Mesodermal cell (in vitro differentiated cells): ENCODE measurements at regions not wholly inside any gene's neighbourhood (a gene's known extent, or its start where the extent isn't known, plus 50 kb on each side); places are given as distances from the start of the nearest gene placed in this dataset.

Experiments used
- H3K27ac ChIP-seq: 2 replicates; pipeline ENCODE4 v1.7.0; 2013; ENCODE audit warnings: mild to moderate bottlenecking, low read depth, low read length, moderate library complexity; ENCODE audit not compliant: severe bottlenecking
- H3K36me3 ChIP-seq: 2 replicates; pipeline ENCODE4 v1.7.1; 2013; ENCODE audit warnings: mild to moderate bottlenecking, low read length, moderate library complexity; ENCODE audit not compliant: control insufficient read depth, insufficient read depth
- H3K4me1 ChIP-seq: one replicate; pipeline ENCODE4 v1.7.1; 2013; ENCODE audit warnings: mild to moderate bottlenecking, low read length; ENCODE audit not compliant: insufficient read depth, control insufficient read depth, poor library complexity, severe bottlenecking
- H3K4me3 ChIP-seq: 2 replicates; pipeline ENCODE4 v1.7.0; 2013; ENCODE audit warnings: low read length, control low read depth, mild to moderate bottlenecking; ENCODE audit not compliant: insufficient read depth, poor library complexity, severe bottlenecking; ENCODE audit errors: extremely low read depth
- H3K9me3 ChIP-seq: 2 replicates; pipeline ENCODE4 v1.7.1; 2013; ENCODE audit warnings: mild to moderate bottlenecking, low read length, moderate library complexity; ENCODE audit not compliant: control insufficient read depth
- WGBS, 2 experiments: methylation state at CpG; one replicate each; pipeline ENCODE4 v1.1.5; 2013; ENCODE audit warnings: missing lambda C conversion rate in 2 of 2; ENCODE audit not compliant: insufficient coverage in 2 of 2; 5-methylcytosine and 5-hydroxymethylcytosine counted together

DNA sequence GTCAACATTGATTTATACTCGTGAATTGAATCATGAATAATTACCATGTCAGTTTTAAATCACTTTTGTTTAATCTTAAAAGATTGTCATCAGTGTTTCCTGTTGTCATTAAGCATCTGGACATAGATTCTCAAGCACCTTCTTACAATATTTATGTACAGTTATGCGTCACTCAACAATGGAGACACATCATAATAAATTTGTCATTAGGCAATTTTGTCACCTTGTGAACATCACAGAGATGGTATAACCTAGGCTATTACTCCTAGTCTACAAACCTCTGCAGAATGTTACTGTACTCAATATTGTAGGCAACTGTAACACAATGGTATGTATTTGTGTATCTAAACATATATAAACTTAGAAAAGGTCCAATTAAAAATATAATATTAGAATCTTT is 2130.9 kb upstream of the PCDH20 start:
- Histone ChIP-seq H3K4me1 (peaks cover 5% of the 10 kb centered on the region), H3K27ac (no peak overlapping the region), H3K4me3 (no peak overlapping the region), H3K9me3 (no peaks in the 10 kb centered on the region), H3K36me3 (no peaks in the 10 kb centered on the region)
- WGBS, 2 experiments: 100% methylated on average over 1 of the region's 2 CpGs; no CpG with 5 or more reads in 1 of the 2 experiments

DNA sequence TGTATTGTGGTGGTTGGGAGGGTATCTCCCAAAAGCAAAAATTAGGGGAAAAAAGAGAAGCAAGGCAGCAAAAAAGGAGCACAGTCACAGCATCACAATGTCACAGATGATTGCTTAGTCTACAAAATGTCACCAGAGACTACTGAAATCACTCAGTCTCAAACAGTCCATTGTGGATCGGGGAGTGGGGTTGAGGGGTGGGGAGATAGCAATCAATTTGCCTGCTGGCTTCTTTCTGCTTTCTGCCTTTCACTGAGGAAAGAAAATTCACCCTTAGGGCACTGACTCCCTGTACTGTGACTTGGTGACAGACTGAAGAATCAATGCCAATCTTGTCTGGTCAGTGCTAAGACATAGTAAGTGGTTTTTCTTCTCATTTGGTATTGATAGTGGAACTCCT is 2127.1 kb upstream of the PCDH20 start:
- no CpG with 5 or more reads among the region's 1 CpG for WGBS, 2 experiments
- H3K9me3 ChIP-seq: no peaks in the 10 kb centered on the region
- no peaks in the 10 kb centered on the region for H3K36me3 ChIP-seq
- no peak overlapping the region for H3K4me3 ChIP-seq
- H3K27ac ChIP-seq: no peak overlapping the region
- peaks cover 5% of the 10 kb centered on the region for H3K4me1 ChIP-seq

- Histone ChIP-seq H3K9me3 (no peaks in the 10 kb centered on the region), H3K4me1 (peaks cover 5% of the 10 kb centered on the region), H3K4me3 (no peak overlapping the region), H3K36me3 (no peaks in the 10 kb centered on the region), H3K27ac (no peak overlapping the region)
- 27 to 36% methylated on average over 4 to 5 of the region's 6 CpGs for WGBS, 2 experiments
Measured at GRCh38 chr13:63541336-63541735, 2125.7 kb upstream of the PCDH20 start.

- Histone ChIP-seq H3K4me1 (no peaks in the 10 kb centered on the region), H3K4me3 (no peak overlapping the region), H3K9me3 (no peaks in the 10 kb centered on the region), H3K36me3 (no peaks in the 10 kb centered on the region), H3K27ac (no peak overlapping the region)
- WGBS, 2 experiments: no CpG with 5 or more reads among the region's 1 CpG
Measured at GRCh38 chr13:63540061-63540460, 2124.4 kb upstream of the PCDH20 start.

GRCh38 chr13:63517371-63517770 is 2101.7 kb upstream of the PCDH20 start:
- 97 to 99% methylated on average over 4 to 6 of the region's 9 CpGs for WGBS, 2 experiments
- H3K4me1 ChIP-seq: no peaks in the 10 kb centered on the region
- no peak overlapping the region for H3K4me3 ChIP-seq
- H3K9me3 ChIP-seq: no peaks in the 10 kb centered on the region
- H3K27ac ChIP-seq: no peak overlapping the region
- H3K36me3 ChIP-seq: no peaks in the 10 kb centered on the region

DNA sequence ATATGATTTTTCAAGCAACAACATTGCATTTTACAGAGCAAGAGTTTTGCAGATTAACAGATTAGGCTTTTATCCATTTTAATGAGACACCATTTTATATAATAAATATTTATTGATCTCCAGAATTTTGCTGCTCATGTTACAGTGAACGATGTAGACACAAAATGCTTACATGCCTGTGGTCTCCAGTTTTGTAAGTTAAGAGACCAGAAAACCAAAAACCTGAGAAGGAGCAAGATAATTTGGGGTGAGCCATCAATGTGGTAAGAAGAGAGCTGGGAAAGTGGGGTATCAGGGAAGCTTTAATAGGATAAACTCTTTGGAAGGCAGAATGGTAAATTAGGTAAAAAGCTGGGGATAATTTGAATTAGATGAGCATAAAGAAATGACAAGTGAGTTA is 2100.5 kb upstream of the PCDH20 start:
- Histone ChIP-seq H3K4me3 (no peak overlapping the region), H3K9me3 (no peaks in the 10 kb centered on the region), H3K27ac (no peak overlapping the region), H3K36me3 (no peaks in the 10 kb centered on the region), H3K4me1 (no peaks in the 10 kb centered on the region)
- WGBS, 2 experiments: 83 to 100% methylated on average over 1 of the region's 1 CpG

DNA sequence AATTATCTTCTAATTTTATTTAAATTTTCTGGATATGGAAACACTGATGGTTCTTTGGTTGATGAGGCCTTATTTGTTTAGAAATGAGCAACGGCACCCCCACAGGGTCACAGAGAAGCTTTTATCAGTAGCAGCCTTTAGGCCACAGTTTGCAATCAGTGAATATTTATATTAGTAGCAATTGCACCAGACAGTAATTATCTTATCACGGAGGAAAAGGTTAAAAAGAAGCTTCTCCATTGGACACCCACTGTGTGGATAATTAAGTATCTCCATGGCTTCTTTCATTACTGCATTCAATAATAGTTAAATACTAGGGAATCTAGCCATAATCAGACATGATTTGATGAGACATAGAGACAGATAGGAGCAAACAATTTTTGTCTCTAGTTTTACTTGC is 2099.2 kb upstream of the PCDH20 start:
- Histone ChIP-seq H3K36me3 (no peaks in the 10 kb centered on the region), H3K4me3 (no peak overlapping the region), H3K27ac (no peak overlapping the region), H3K4me1 (no peaks in the 10 kb centered on the region), H3K9me3 (no peaks in the 10 kb centered on the region)
- WGBS, 2 experiments: no CpG with 5 or more reads among the region's 2 CpGs

- 87 to 89% methylated on average over 3 to 5 of the region's 8 CpGs for WGBS, 2 experiments
- no peaks in the 10 kb centered on the region for H3K9me3 ChIP-seq
Measured at GRCh38 chr13:63512095-63512494, 2096.4 kb upstream of the PCDH20 start.

GRCh38 chr13:63501702-63502101 is 2086.1 kb upstream of the PCDH20 start:
- Histone ChIP-seq H3K36me3 (no peaks in the 10 kb centered on the region), H3K9me3 (no peaks in the 10 kb centered on the region), H3K27ac (no peak overlapping the region), H3K4me3 (no peak overlapping the region), H3K4me1 (no peaks in the 10 kb centered on the region)
- 100% methylated on average over 1 of the region's 1 CpG; no CpG with 5 or more reads in 1 of the 2 experiments for WGBS, 2 experiments

More at GRCh38 chr13:63512095-63512494, 2096.4 kb upstream of the PCDH20 start:
- no peaks in the 10 kb centered on the region for H3K36me3 ChIP-seq
- no peaks in the 10 kb centered on the region for H3K4me1 ChIP-seq
- no peak overlapping the region for H3K27ac ChIP-seq
- no peak overlapping the region for H3K4me3 ChIP-seq

DNA sequence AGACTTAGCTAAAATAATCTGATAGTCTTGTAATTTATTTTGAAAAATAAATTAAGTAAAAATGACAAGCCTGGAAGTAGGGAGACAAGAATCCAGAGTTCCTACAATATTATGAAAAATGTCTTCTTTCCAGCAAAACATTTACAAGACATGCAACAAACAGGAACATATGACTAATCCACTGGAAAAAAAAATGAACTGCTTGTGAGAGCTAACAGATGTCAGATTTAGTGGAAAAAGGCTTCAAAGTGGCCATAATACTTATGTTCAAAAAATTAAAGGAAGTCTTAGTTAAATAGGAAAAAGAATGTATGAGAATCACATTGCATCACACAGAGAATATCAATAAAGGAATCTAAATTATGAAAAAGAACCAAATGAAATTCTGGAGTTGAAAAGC is 2082.0 kb upstream of the PCDH20 start:
- Histone ChIP-seq H3K4me1 (no peaks in the 10 kb centered on the region), H3K36me3 (no peaks in the 10 kb centered on the region), H3K9me3 (no peaks in the 10 kb centered on the region), H3K4me3 (no peak overlapping the region), H3K27ac (no peak overlapping the region)

- H3K4me3 ChIP-seq: no peak overlapping the region
- H3K27ac ChIP-seq: no peak overlapping the region
- no peaks in the 10 kb centered on the region for H3K4me1 ChIP-seq
- no peaks in the 10 kb centered on the region for H3K36me3 ChIP-seq
- H3K9me3 ChIP-seq: no peaks in the 10 kb centered on the region
- no CpG with 5 or more reads among the region's 2 CpGs for WGBS, 2 experiments
Measured at GRCh38 chr13:63492604-63493003, 2077.0 kb upstream of the PCDH20 start.

DNA sequence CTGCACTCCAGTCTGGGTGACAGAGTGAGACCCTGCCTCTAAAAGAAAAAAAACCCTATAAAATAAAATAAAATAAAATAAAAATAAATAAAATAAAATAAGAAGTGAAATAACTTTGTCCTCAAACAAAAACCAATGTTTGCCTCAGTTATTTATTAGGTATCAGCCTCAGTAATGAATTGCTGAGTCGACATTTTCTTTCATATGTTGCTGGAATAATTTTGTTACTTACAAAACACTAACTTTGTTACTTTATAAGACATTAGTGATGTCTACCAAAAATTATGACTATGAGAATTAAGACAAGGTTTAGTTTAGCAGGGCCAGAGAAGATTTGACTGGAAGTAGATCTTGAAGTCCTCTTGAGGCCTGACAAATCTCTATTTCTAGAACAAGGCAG is 2074.5 kb upstream of the PCDH20 start:
- H3K27ac ChIP-seq: no peak overlapping the region
- WGBS, 2 experiments: no CpG with 5 or more reads among the region's 1 CpG
- no peak overlapping the region for H3K4me3 ChIP-seq
- H3K36me3 ChIP-seq: no peaks in the 10 kb centered on the region
- no peaks in the 10 kb centered on the region for H3K4me1 ChIP-seq
- H3K9me3 ChIP-seq: no peaks in the 10 kb centered on the region
